ENCODE measurements at regions not wholly inside any gene's neighbourhood (a gene's known extent, or its start where the extent isn't known, plus 50 kb on each side); places are given as distances from the start of the nearest gene placed in this dataset.

GRCh38 chr2:59919579-59919978 lies 633.9 kb downstream of the BCL11A start:
- 60 to 63% methylated on average over 1 of the region's 1 CpG for WGBS, 2 donors
- ATAC-seq (no peak), DNase-seq (no peak)
- H3K9me3 ChIP-seq, result no peaks in the 10 kb centered on the region
- H3K27me3 ChIP-seq, result peaks cover 0 to 10% (median 0%) of the 10 kb centered on the region in 7 donors
- no peaks in the 10 kb centered on the region for H3K36me3 ChIP-seq
- H3K4me3 ChIP-seq, result no peak overlapping the region
- TF ChIP-seq CTCF (IDR thresholded peaks at IDR 0.05), result no peak
- intact Hi-C loops (cut with DNase I), result no loop called here
- no peaks in the 10 kb centered on the region for H3K4me1 ChIP-seq
- no peak overlapping the region for H3K27ac ChIP-seq

GRCh38 chr2:59912042-59912441 lies 641.4 kb downstream of the BCL11A start:
- Histone ChIP-seq H3K4me3 (no peak overlapping the region), H3K27ac (no peak overlapping the region), H3K36me3 (no peaks in the 10 kb centered on the region), H3K4me1 (no peaks in the 10 kb centered on the region), H3K27me3 (peaks cover 0 to 6% (median 0%) of the 10 kb centered on the region in 7 donors), H3K9me3 (no peaks in the 10 kb centered on the region)
- WGBS, 2 donors, result 0 to 96% methylated on average over 1 of the region's 1 CpG
- intact Hi-C loops (cut with DNase I), result no loop called here
- DNase-seq (no peak), ATAC-seq (no peak)
- no peak for TF ChIP-seq CTCF (IDR thresholded peaks at IDR 0.05)

- 94 to 96% methylated on average over 1 of the region's 1 CpG for WGBS, 2 donors
- no peak overlapping the region for H3K27ac ChIP-seq
- no peaks in the 10 kb centered on the region for H3K4me1 ChIP-seq
- H3K36me3 ChIP-seq, result no peaks in the 10 kb centered on the region
- TF ChIP-seq CTCF (IDR thresholded peaks at IDR 0.05), result no peak
- H3K4me3 ChIP-seq, result no peak overlapping the region
- peaks cover 0 to 3% (median 0%) of the 10 kb centered on the region in 7 donors for H3K27me3 ChIP-seq
- no peak for ATAC-seq
- no peak for DNase-seq
- intact Hi-C loops (cut with DNase I), result no loop called here
- H3K9me3 ChIP-seq, result no peaks in the 10 kb centered on the region
These were observed 643.3 kb downstream of the BCL11A start for GRCh38 chr2:59910166-59910565.

GRCh38 chr2:59909147-59909546 lies 644.3 kb downstream of the BCL11A start:
- Histone ChIP-seq H3K27me3 (no peaks in the 10 kb centered on the region), H3K4me1 (peaks cover 0 to 4% (median 0%) of the 10 kb centered on the region in 9 donors), H3K36me3 (no peaks in the 10 kb centered on the region), H3K4me3 (no peak overlapping the region), H3K27ac (no peak overlapping the region), H3K9me3 (no peaks in the 10 kb centered on the region)
- DNase-seq (no peak), ATAC-seq (no peak)
- WGBS, 2 donors, result 50 to 52% methylated on average over 3 of the region's 3 CpGs
- intact Hi-C loops (cut with DNase I), result no loop called here
- no peak for TF ChIP-seq CTCF (IDR thresholded peaks at IDR 0.05)

All from heart right ventricle (tissue), 16 donors.